Skin of body (tissue), 1 donor: ENCODE measurements at regions not wholly inside any gene's neighbourhood (a gene's known extent, or its start where the extent isn't known, plus 50 kb on each side); places are given as distances from the start of the nearest gene placed in this dataset.
"Not testable (repeated sequence)": the region's sequence is repeated elsewhere in the genome, so short reads cannot be mapped to it uniquely, and the experiment has no call there.

ENCODE experiments used
- DNase-seq: peaks from one replicate; lab custom pipeline; 2025; lab: John Stamatoyannopoulos, UW

DNA sequence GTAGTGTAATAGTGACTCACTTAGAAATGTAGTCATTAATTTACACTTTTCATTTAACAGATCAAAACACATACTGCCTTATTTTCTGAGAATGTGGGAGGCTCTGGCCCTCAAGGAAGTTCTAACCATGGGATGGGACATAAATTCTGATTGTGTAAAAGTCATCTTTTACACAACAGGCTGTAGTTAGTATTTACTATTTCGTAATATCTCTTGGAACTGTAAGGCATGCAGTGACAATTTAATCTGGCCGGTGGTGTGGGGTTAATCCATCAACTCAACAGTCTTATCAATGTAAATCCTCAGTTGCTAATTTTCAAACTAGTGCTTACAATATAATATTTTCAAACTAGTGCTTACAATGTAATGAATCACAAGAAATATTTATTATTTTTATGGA lies 1599.2 kb downstream of the EFNB2 start:
- no peak for DNase-seq

DNA sequence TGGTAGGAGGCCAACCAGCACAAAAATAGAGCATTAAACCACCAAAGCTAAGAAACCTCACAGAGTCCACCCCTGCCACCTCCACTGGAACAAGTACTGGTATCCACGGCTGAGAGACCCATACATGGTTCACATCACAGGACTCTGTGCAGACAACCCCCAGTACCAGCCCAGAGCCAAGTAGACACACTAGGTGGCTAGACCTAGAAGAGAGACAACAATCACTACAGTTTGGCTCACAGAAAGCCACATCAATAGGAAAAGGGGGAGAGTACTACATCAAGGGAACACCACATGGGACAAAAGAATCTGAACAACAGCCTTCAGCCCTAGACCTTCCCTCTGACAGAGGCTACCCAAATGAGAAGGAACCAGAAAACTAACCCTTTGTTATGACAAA lies 1614.9 kb downstream of the EFNB2 start:
- not testable (repeated sequence) for DNase-seq

DNA sequence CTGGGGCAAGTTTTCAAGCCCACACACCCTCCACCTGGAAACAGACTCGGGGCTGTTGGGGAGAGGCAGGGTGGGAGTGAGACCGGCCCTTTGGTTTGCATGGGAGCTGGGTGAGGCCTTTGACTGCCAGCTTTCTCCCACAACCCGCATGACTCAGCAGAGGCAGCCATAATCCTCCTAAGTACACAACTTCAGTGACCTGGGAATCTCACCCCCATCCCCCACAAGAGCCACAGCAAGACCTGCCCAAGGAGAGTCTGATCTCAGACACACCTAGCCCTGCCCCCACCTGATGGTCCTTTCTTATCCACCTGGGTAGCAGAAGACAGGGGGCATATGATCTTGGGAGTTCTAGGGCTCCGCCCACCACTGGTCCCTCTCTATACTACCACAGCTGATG lies 1615.4 kb downstream of the EFNB2 start:
- DNase-seq: no peak

DNA sequence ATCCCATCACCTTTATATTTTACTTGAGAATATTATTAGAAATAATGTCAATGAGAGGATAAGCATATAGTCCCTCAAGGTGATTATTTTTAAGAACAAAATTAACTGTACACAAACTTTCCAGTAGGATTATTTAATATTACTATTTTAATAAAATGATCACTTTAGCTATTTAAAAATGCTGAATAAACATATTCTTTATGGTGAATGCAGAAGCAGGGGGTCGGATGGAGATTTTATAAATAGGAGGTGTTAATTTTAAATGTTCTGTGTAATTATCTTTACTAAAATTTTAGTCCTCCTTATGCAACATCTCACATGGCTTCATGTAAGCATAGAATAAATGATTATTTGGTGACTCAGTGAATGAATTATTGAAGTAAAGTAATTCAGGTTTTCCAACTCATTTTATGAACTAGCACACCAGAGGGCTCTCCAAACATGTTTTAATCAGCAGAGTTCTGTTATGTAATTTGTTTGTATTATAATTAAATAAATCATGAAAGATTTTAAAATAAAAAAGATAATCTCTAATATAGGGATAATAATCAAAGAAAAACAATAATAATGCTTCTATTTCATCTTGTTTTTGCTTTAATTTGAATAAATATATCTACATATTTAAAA lies 1635.2 kb downstream of the EFNB2 start:
- DNase-seq: no peak

DNA sequence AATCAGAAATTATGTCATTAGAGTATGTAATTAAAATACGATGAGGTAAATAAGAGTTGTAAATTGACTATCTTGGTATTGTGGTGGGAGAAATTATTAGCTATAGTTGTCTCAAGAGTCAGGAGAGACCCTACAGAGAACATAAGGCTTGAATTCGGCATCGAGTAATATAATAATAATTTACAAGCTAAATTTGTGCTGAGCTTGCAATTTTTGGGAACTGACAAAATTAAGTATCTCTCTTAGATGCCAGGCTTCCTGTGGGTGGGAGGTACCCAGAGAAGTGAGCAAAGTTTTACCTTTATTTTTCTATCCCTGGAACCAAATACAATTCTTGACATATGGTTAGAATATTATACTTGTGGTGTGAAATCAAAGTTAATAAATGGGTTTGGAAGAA lies 1637.0 kb downstream of the EFNB2 start:
- no peak for DNase-seq

DNA sequence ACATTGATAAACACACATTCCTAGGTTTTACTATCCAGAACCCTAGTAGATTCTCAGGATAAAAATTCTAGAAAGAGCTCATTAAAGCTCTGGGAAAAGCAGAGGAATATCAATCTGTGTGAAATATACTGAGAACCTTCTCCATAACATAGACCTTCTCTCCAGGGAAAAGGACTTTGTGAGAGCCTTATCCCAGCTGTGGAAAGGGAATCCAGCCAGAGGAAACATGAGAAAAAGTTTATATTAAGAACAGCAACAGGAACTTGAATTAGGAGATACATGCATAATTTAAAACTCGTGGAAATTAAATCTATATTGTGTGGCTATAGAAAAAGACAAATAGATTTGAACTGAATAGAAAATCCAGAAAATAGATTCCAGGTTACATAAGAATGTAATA lies 1639.9 kb downstream of the EFNB2 start:
- peak; percentile 88 for DNase-seq

DNA sequence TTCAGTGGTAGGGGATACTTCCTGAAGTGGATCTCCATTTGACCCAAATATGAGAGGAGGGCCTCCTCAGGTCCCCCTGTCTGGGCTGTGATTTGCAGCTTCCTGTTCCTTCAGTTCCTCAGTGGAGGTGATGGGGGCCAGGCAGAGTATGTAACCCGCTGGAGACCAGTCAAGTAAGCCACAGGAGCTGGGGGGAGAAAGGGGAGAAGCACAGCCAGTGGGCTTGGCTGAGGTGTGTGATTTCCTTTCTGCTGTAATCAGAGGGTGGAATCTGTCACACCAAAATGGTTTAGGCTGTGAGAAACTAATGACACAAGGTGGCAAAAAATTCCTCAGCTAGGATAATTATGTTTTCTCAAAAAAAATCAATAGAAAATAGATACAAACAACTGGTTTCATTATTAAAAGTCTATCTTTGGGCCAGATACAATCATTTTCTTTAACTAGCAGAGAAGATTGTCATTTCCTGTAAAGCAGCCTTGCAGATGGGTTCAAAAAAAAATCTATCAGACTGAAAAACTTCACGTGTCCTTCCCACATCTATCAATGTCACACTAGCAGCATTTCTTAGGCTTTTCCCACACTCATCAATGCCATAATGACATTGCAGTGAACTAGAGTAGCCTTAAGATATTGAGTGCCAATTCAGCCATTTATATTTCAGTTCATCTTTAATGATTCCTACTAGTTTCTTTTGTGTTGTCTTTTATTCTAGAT lies 1660.3 kb downstream of the EFNB2 start:
- no peak for DNase-seq

DNA sequence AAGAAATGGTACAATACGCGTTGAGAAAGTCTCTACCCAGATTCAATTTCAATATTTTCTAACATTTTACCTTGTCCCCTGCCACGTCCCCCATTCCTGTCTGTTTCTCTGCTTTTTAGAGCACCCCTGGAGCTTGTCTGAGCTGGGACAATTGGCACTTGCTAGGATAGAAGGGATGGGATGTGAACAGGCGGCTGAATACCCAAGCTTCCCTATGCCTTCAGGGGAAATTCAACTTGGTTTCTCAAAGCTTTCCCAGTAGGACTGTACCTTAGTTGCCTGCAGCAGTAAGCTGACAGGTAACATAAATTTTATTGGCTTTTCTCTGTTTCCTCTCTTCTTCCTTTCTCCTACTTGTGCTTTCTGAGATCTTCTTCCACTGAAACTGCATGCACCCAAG lies 1663.3 kb downstream of the EFNB2 start:
- no peak for DNase-seq

DNA sequence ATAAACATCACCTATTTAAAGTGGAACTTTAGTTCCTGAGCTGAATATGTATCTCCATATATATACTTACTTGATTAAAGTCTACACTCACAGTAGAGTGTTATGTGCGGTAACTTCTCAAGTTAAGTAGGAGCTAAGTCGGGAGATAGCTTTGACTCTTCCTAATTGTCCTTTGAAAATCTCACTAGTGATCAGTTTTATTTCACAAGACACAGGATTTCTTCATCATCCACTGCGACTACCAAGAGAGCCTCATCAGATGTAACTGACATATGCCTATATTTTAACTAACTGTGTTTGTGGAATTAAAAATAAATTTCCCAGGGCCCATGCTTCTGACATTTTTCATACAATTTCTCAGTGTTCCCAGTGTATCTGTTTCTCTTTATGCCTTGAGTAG lies 1664.0 kb downstream of the EFNB2 start:
- no peak for DNase-seq

DNA sequence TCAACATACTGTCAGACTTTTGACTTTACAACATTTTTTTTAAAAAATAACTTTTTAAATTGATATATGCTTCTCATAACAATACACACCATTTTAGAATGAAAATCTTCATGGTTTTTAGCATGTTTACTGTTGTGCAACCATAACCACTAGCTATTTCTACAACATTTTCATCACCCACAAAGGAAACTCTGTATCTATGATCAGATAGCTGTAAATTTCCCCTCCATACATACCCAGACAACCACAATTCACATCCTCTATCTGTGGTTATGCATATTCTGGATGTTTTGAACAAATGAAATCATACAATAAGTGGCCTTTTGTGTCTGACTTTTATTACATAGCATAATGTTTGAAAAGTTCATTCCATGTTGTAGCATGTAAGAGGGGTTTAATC lies 1666.0 kb downstream of the EFNB2 start:
- no peak for DNase-seq

DNA sequence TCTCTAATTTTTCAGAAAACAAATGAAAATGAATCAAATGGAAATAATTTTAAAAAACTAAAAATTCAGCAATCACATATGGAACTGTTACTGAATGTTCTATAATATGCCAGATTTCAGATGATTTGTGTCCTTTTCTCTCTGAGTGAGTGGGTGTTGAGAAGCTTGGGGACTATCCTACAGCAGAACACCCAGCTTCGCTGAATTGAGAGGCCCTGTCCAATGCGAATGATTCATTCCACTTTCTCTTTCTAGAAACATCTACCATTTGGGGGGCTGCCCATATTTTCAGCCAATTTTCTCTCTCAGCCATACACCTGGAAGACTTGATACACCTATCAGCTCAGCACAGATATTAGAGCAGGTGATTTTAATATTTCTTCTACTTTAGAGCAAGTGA lies 1666.7 kb downstream of the EFNB2 start:
- no peak for DNase-seq

DNA sequence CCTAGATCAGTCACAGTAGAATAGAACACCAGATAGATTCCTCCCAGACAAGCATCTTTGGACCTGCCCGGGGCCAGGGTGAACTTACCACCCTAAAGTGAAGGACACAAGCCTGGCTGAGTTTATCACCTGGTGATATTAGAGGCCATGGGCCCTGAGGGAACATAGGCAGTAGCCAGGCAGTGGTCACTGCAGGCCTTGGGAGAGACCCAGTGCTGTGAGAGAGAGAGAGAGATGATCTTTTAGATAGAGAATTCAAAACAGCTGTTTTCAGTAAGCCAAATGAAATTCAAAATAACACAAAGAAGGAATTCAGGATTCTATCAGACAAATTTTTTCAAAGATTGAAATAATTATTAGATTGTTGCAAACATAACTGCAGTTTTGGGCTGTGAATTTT lies 1679.9 kb downstream of the EFNB2 start:
- no peak for DNase-seq

DNA sequence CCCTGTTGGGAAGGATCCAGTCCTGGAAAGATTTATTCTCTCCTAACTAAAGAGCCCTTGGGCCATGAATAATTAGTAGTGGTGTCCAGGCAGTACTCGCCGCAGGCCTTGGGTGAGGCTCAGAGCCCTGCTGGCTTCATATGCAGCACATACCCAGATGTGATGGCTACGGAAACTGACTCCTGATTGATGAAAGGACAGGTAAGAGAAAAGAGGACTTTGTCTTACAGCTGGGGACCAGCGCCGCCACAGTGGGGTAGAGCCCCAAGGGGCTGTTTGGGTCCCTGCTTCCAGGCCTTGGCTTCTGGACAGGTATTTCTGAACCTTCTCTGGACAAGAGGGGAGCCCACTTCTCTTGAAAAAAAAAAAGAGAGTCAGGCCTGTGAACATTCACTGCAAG lies 1680.8 kb downstream of the EFNB2 start:
- DNase-seq: no peak

DNA sequence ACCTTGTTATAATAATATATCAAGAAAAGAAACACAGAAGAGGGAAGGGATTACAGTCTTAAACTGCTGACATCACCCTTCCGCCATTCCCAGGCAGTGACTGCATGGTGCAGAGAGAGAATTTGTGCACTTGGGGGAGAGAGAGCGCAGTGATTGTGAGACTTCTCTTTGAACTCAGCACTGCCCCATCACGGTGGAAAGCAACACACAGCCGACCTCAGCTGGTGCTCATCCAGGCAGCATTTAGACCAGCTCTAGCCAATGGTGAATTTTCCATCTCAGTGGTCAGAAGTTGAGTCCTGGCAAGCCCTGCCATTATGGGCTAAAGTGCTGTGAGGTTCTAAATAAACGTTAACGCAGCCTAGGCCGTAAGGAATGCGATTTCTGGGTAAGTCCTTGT lies 1681.5 kb downstream of the EFNB2 start:
- no peak for DNase-seq

DNA sequence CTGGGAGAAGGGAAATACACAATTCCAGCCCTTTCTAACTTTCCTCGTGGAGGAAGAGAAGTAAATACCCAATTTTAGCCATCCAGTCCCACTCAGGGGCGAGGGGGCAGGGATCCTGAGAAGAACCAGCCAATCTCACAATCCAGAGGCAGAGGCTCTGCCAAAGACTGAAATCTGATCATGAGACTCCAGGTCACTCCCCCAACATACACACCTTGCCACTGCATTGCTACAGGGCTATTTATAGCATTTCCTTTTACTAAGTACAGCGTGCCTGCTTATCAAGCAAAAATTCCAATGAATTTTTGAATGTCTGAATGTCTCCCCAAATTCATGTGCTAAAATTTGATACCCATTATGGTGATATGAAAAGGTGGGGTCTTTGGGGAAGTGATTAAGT lies 1687.5 kb downstream of the EFNB2 start:
- DNase-seq: no peak

DNA sequence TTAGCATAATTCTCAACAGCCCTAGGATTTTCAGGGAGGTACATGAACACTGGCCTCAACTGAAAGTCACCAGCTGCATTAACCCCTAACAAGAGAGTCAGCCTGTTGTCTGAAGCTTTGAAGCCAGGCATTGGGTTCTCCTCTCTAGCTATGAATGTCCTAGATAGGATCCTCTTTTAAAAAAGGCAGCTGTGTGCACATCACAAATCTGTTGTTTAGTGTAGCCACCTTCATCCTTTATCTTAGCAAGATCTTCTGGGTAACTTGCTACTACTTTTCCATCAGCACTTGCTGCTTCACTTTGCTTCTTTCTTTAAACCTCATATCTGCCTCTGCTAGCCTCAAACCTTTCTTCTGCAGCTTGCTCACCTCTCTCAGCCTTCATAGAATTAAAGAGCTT lies 1692.1 kb downstream of the EFNB2 start:
- DNase-seq: no peak

DNA sequence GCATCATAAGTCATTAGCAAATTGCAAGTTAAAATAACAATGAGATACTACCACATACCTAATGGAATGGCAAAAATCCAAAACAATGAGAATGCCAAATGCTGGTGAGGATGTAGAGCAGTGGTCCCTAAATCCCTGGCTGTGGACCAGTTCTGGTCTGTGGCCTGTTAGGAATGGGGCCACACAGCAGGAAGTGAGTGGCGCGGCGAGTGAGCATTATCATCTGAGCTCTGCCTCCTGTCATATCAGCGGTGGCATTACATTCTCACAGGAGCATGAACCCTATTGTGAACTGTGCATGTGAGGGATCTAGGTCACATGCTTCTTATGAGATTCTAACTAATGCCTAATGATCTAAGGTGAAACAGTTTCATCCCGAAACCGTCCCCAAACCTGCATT lies 1694.4 kb downstream of the EFNB2 start:
- DNase-seq: no peak

DNA sequence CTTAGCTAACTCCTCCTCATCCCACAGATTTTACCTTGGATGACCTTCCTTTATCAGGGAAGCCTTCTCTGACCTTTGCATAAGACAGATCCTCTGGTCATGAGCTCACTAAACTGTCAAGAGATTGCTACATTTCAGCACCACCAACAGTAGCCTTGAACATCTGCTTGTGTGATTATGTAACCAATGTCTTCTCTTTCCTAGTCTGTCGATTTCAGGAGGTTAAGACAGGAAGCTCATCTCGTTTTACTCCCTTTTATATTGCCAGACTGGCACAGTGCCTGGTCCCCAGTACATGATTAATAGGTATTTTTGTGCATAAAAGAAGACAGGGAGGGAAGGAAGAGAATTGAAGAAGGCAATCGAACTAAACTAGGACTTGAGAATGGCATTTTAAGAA lies 1697.7 kb downstream of the EFNB2 start:
- DNase-seq: no peak

DNA sequence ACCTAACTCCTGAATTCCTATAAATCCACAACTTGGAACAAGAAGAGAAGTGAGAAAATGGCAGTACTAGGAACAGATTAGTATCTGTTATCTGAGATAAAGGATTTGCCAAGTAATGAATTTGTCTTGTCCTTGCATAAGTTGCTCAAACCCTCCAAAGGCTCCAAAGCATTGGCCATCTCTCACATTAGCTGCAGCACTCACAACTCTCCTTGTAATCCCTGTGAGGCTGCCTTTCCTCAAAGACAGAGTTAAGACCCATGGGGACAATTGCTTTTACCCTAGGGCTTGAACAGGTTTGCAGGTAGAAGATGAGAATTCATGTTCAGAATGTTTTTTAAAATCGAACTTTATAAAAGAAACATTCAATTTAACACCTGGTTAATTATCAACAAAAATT lies 1702.2 kb downstream of the EFNB2 start:
- no peak for DNase-seq

DNA sequence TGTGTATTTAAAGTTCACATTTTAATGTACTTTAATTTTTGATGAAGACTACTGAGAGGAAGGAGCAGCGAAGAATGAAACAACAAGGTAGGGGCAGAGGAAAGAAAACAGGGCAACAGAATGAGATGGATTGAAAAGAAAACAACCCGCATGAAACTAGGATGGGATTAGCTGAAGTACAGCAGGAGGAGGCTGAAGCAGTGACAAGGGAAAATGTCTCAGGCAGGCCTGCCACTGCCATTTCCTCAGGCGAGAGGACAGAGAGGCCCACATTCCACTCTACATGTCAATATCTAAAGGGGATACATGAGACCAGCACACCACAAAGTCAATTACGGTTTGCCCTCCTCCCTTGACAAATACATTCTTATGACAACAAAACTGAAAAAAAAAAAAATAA lies 1703.2 kb downstream of the EFNB2 start:
- no peak for DNase-seq

DNA sequence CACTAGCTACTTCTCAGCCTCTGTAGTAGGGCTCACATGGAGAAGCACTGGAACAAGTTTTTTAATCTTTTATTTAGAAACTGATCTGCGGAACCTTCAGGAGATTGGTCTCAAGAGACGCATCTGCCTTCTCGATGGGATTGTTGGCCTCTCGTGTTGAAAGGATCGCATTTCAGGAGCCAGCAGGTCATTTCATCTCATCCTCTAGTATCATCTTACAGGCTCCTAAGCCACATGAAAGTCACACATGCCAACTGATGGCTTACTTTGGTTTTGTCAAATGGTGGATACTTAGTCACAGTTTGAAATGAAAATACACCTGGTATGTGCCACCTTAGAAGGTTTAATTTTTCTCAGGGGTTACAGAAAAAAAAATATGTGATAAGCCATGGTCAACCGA lies 1703.6 kb downstream of the EFNB2 start:
- DNase-seq: no peak

DNA sequence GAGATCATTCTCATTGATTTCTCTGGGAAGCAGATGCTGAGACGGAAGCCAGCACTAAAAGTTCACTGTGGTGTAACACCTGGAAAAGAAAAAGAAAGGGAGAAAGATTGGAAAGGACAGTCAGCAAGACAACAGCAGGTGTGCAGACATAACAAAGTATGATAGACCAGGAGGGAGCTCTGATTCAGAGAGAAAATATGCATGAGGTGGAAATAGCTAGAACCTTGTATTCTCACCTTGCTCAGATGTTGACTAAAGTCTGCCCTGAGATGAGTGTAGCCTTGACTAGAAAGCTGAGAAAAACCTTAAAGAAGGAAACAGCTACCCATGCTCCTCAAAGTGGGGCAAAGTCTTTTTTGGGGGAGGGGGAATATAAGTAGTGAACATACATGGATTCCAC lies 1711.8 kb downstream of the EFNB2 start:
- no peak for DNase-seq

DNA sequence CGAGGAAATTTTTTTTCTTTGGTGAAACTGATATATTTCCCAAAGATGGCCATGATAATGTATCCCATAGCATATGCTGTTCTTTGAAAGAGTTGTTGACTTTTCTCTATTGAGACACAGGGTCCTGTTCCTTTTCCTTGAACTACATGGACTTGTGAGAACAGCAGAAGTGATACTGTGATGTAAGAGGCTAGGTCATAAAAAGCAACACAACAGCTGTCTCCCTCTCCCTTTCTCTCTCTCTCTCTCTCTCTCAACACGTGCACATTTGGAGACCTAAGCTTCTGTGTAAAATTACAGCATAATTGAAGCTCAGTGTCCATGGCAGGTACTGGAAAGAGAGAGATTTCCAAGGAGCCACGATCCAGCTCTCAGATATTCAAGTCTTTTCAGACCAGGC lies 1712.4 kb downstream of the EFNB2 start:
- no peak for DNase-seq

DNA sequence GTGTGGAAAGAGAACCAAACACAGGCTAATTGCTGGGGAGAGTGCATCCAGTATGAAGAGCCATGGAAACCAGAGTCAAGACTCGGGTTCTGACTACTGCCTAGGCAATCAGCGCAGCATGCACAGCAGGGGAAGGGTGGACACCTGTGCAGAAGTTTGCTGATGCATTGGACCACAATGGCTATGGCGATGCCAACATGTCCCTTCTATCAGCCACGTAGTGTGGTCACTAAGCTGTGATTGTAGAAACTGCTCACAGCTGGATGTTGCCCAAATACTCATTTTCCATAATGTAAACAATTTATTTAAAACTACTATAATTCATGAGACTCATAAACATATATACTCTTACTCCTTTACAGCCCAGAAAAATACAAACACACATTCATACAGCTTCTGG lies 1718.2 kb downstream of the EFNB2 start:
- DNase-seq: no peak
